Keratinocyte (primary cell): ENCODE measurements at regions not wholly inside any gene's neighbourhood (a gene's known extent, or its start where the extent isn't known, plus 50 kb on each side); places are given as distances from the start of the nearest gene placed in this dataset.

Experiments
- DNase-seq: peaks from one replicate; pipeline ENCODE4 v3.0.0-alpha.2; 2011; ENCODE audit warnings: low read depth, missing footprints, low spot score
- FAIRE-seq: peaks from 2 replicates; lab custom pipeline; 2011; peaks lifted over from hg19 to GRCh38; lab: Jason Lieb, UNC
- H2AFZ ChIP-seq: 2 replicates; pipeline ENCODE4 v1.6.0; 2012; ENCODE audit warnings: low read length, control low read depth, inconsistent platforms; ENCODE audit not compliant: control insufficient read depth
- H3K27ac ChIP-seq: 2 replicates; pipeline ENCODE4 v1.5.1; 2011; ENCODE audit warnings: low read length; ENCODE audit not compliant: control insufficient read depth, insufficient read depth
- H3K27me3 ChIP-seq: 3 replicates; pipeline ENCODE4 v1.6.0; 2011; ENCODE audit warnings: low read length; ENCODE audit not compliant: control insufficient read depth, insufficient read depth; ENCODE audit errors: extremely low read depth
- H3K36me3 ChIP-seq, 2 experiments: 2 replicates in 1 of 2; 3 replicates in 1 of 2; pipeline ENCODE4 v1.5.1; 2011; ENCODE audit warnings: low read length in 2 of 2, mild to moderate bottlenecking in 1 of 2; ENCODE audit not compliant: control insufficient read depth in 2 of 2, insufficient read depth in 2 of 2; ENCODE audit errors: extremely low read depth in 1 of 2
- H3K4me1 ChIP-seq: 3 replicates; pipeline ENCODE4 v1.5.1; 2011; ENCODE audit warnings: low read length; ENCODE audit not compliant: control insufficient read depth, insufficient read depth; ENCODE audit errors: extremely low read depth
- H3K4me2 ChIP-seq: 3 replicates; pipeline ENCODE4 v1.6.0; 2011; ENCODE audit warnings: low read depth, low read length; ENCODE audit not compliant: control insufficient read depth, insufficient read depth; ENCODE audit errors: extremely low read depth
- H3K4me3 ChIP-seq, 3 experiments: fragments of 200-600 bp in 1 of 3; sonication (generic) in 1 of 3; 2 replicates in 2 of 3; 3 replicates in 1 of 3; pipeline ENCODE4 v1.5.1; 2011 to 2016; ENCODE audit warnings: low read length in 3 of 3, mild to moderate bottlenecking in 3 of 3, control low read depth in 2 of 3, inconsistent platforms in 1 of 3, low read depth in 1 of 3, mixed read lengths in 1 of 3, mixed run types in 1 of 3, moderate library complexity in 1 of 3; ENCODE audit not compliant: control insufficient read depth in 2 of 3, insufficient read depth in 2 of 3; ENCODE audit errors: extremely low read depth in 1 of 3
- H3K79me2 ChIP-seq: 2 replicates; pipeline ENCODE4 v1.6.0; 2012; ENCODE audit warnings: low read length; ENCODE audit not compliant: control insufficient read depth, insufficient read depth
- H3K9ac ChIP-seq: 3 replicates; pipeline ENCODE4 v1.6.0; 2011; ENCODE audit warnings: low read length; ENCODE audit not compliant: control insufficient read depth, insufficient read depth; ENCODE audit errors: extremely low read depth
- H3K9me1 ChIP-seq: 3 replicates; pipeline ENCODE4 v1.6.0; 2011; ENCODE audit warnings: low read length; ENCODE audit not compliant: control insufficient read depth, insufficient read depth; ENCODE audit errors: extremely low read depth
- H3K9me3 ChIP-seq: 2 replicates; pipeline ENCODE4 v1.5.1; 2012; ENCODE audit warnings: low read depth, low read length; ENCODE audit not compliant: control insufficient read depth
- H4K20me1 ChIP-seq: 3 replicates; pipeline ENCODE4 v1.6.0; 2011; ENCODE audit warnings: low read length; ENCODE audit not compliant: control insufficient read depth, insufficient read depth; ENCODE audit errors: extremely low read depth
- EZH2 ChIP-seq: IDR thresholded peaks from one replicate; pipeline ENCODE4 v1.6.1; 2012; ENCODE audit warnings: inconsistent platforms, mild to moderate bottlenecking, low read length, moderate library complexity
- dilution Hi-C: fragments of 300-500 bp; cut with MboI; formaldehyde crosslinking; loops from one replicate; pipeline ENCODE4 v1.7.0; 2020; ENCODE audit warnings: low sequenced_read_pairs; ENCODE audit not compliant: extremely low pct_ligation_motif_present
- TF ChIP-seq, protein P1 (sequence below), 3 experiments: IDR thresholded peaks in 1 of 3; conservative IDR thresholded peaks in 1 of 3; optimal IDR thresholded peaks in 1 of 3; 2 replicates in 2 of 3; 3 replicates in 1 of 3; pipeline versions ENCODE3 to v1.5.1; 2011; ENCODE audit warnings: low read length in 3 of 3, mild to moderate bottlenecking in 3 of 3, moderate library complexity in 2 of 3, control low read depth in 1 of 3, inconsistent platforms in 1 of 3; ENCODE audit not compliant: insufficient read depth in 2 of 3; ENCODE audit errors: extremely low read depth in 1 of 3

DNA sequence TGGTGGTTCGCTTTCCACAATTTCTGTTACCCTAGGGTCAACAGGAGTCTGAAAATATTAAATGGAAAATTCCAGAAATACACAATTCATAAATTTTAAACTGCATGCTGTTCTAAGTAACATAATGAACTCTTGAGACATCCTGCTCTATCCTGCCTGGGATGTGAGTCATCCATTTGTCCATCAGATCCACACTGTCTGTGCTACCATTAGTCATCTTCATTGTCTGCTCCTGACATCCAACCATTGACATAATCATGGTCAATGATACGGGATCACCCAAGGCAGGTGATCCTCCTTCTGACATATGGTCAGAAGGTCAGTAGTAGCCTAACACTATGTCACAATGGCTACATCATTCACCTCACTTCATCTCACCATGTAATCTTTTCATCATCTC lies 276.7 kb upstream of the KIF2A start:
- peak; percentile 95 for FAIRE-seq
- Histone ChIP-seq H3K4me3 (no peak overlapping the region), H3K79me2 (no peaks in the 10 kb centered on the region), H3K27ac (no peak overlapping the region), H3K27me3 (no peaks in the 10 kb centered on the region), H3K9me3 (no peaks in the 10 kb centered on the region), H3K9ac (no peak overlapping the region), H3K36me3 (no peaks in the 10 kb centered on the region), H3K4me1 (peaks cover 23% of the 10 kb centered on the region), H3K4me2 (peak overlapping the region; percentile 20), H3K9me1 (no peaks in the 10 kb centered on the region), H4K20me1 (no peaks in the 10 kb centered on the region), H2AFZ (no peak overlapping the region)
- dilution Hi-C loops: no loop called here
- TF ChIP-seq, protein P1, sequence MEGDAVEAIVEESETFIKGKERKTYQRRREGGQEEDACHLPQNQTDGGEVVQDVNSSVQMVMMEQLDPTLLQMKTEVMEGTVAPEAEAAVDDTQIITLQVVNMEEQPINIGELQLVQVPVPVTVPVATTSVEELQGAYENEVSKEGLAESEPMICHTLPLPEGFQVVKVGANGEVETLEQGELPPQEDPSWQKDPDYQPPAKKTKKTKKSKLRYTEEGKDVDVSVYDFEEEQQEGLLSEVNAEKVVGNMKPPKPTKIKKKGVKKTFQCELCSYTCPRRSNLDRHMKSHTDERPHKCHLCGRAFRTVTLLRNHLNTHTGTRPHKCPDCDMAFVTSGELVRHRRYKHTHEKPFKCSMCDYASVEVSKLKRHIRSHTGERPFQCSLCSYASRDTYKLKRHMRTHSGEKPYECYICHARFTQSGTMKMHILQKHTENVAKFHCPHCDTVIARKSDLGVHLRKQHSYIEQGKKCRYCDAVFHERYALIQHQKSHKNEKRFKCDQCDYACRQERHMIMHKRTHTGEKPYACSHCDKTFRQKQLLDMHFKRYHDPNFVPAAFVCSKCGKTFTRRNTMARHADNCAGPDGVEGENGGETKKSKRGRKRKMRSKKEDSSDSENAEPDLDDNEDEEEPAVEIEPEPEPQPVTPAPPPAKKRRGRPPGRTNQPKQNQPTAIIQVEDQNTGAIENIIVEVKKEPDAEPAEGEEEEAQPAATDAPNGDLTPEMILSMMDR (optimal IDR thresholded peaks at IDR 0.05 in 1 of 3, IDR thresholded peaks at IDR 0.05 in 1 of 3, conservative IDR thresholded peaks at IDR 0.05 in 1 of 3; ENCODE audit: extremely low read depth in 1 of 3, insufficient read depth in 2 of 3, low read length in 3 of 3): no peak
- TF ChIP-seq EZH2: no peak
- peak; percentile 57 for DNase-seq

DNA sequence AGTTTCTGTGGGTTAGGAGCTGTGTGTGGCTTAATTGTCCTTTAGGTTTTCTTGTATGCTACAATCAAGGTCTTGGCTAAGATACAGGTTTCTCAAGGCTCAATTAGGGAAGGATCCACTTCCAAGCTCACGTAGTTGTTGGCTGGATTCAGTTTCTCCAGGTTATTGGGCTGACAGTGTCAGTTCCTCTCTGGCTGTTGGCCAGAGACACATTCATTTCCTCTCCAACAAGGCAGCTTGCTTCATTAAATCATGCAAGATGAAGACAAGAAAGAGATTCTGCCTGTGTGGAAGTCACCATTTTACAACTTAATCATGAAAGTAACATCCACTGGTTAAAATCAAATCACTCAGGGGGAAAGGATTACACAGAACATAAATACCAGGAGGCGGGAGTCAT lies 275.7 kb upstream of the KIF2A start:
- H3K36me3 ChIP-seq: no peaks in the 10 kb centered on the region
- dilution Hi-C loops: no loop called here
- DNase-seq (no peak), FAIRE-seq (peak; percentile 58)
- H4K20me1 ChIP-seq: no peaks in the 10 kb centered on the region
- H3K9me3 ChIP-seq: no peaks in the 10 kb centered on the region
- peaks cover 23% of the 10 kb centered on the region for H3K4me1 ChIP-seq
- H3K27ac ChIP-seq: no peak overlapping the region
- TF ChIP-seq, protein P1 (optimal IDR thresholded peaks at IDR 0.05 in 1 of 3, IDR thresholded peaks at IDR 0.05 in 1 of 3, conservative IDR thresholded peaks at IDR 0.05 in 1 of 3; ENCODE audit: extremely low read depth in 1 of 3, insufficient read depth in 2 of 3, low read length in 3 of 3): no peak
- peak overlapping the region; percentile 1 for H3K4me2 ChIP-seq
- no peak overlapping the region for H3K9ac ChIP-seq
- no peaks in the 10 kb centered on the region for H3K27me3 ChIP-seq
- H3K4me3 ChIP-seq: no peak overlapping the region
- H3K9me1 ChIP-seq: no peaks in the 10 kb centered on the region
- H3K79me2 ChIP-seq: no peaks in the 10 kb centered on the region
- peak overlapping the region; percentile 20 for H2AFZ ChIP-seq
